HEK293T (cell line): ENCODE measurements at regions not wholly inside any gene's neighbourhood (a gene's known extent, or its start where the extent isn't known, plus 50 kb on each side); places are given as distances from the start of the nearest gene placed in this dataset.

Experiments used
- BHLHE40 ChIP-seq: fragments of 450-650 bp; IDR thresholded peaks from 2 replicates; pipeline ENCODE4 v1.6.1; 2016; ENCODE audit warnings: mild to moderate bottlenecking, moderate library complexity, borderline replicate concordance
- CTBP1 ChIP-seq: fragments of 450-650 bp; IDR thresholded peaks from 2 replicates; pipeline ENCODE4 v1.6.1; 2016; ENCODE audit warnings: borderline replicate concordance
- ELF4 ChIP-seq: fragments of 450-650 bp; IDR thresholded peaks from 2 replicates; pipeline ENCODE4 v1.6.1; 2017; ENCODE audit warnings: antibody characterized with exemption
- FOXA1 ChIP-seq: fragments of 450-650 bp; IDR thresholded peaks from 2 replicates; pipeline ENCODE4 v1.6.1; 2016; ENCODE audit warnings: mild to moderate bottlenecking
- FOXM1 ChIP-seq: fragments of 450-650 bp; IDR thresholded peaks from 2 replicates; pipeline ENCODE4 v1.6.1; 2017; ENCODE audit warnings: mild to moderate bottlenecking, borderline replicate concordance
- L3MBTL2 ChIP-seq: fragments of 450-650 bp; conservative IDR thresholded peaks from 2 replicates; pipeline ENCODE4 v1.6.1; 2016; ENCODE audit warnings: mild to moderate bottlenecking
- LEF1 ChIP-seq: fragments of 450-650 bp; IDR thresholded peaks from 2 replicates; pipeline ENCODE4 v1.6.1; 2017; ENCODE audit warnings: mild to moderate bottlenecking, borderline replicate concordance
- NFRKB ChIP-seq: fragments of 450-650 bp; IDR thresholded peaks from 2 replicates; pipeline ENCODE4 v1.6.1; 2016; ENCODE audit warnings: mild to moderate bottlenecking, moderate library complexity
- SP1 ChIP-seq: fragments of 450-650 bp; IDR thresholded peaks from 2 replicates; pipeline ENCODE4 v1.6.1; 2017
- SUZ12 ChIP-seq: fragments of 450-650 bp; IDR thresholded peaks from 2 replicates; pipeline ENCODE4 v1.6.1; 2016; ENCODE audit warnings: mild to moderate bottlenecking
- ZNF384 ChIP-seq: fragments of 450-650 bp; IDR thresholded peaks from 2 replicates; pipeline ENCODE4 v1.6.1; 2016

DNA sequence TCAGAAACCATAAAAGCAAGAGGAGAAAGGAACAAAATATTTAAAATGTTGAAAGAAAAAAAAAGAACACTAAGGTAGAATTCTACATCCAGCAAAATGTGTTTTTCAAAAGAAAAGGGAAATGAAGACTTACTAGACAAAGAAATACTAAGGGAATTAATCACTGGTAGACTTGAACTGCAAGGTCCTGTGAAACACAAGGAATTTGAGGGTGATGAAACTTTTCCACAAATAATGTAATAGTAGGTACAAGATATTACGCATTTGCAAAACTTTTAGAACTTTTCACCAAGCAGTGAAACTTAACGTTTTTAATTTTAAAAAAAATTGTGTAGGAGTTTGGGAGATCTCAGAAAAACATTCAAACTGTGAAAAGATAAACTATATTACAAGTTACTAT is 180.3 kb upstream of the MAGEB16 start:
- TF ChIP-seq LEF1 (no peak), SP1 (no peak), BHLHE40 (no peak), FOXA1 (no peak), ELF4 (no peak), NFRKB (no peak), CTBP1 (no peak), FOXM1 (no peak), ZNF384 (no peak), L3MBTL2 (no peak), SUZ12 (no peak)
